ENCODE measurements at regions not wholly inside any gene's neighbourhood (a gene's known extent, or its start where the extent isn't known, plus 50 kb on each side); places are given as distances from the start of the nearest gene placed in this dataset.

DNA sequence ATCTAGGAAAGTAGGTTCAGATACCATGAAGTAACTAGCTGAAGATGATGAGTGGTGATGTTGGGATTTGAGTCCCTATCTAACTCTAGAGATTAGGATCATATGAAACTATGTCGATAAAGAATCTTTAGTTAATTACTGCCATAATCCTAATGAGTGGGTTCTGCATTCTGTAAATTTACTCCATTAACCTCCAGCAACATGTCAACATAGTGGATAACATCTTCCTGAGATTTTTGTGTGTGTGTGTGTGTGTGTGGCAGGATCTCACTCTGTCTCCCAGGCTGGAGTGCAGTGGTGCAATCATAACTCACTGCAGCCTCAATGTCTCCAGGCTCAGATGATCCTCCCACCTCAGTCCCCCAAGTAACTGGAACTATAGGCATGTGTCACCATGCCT is 272.9 kb upstream of the DPH6 start:
- TF ChIP-seq, protein P1, sequence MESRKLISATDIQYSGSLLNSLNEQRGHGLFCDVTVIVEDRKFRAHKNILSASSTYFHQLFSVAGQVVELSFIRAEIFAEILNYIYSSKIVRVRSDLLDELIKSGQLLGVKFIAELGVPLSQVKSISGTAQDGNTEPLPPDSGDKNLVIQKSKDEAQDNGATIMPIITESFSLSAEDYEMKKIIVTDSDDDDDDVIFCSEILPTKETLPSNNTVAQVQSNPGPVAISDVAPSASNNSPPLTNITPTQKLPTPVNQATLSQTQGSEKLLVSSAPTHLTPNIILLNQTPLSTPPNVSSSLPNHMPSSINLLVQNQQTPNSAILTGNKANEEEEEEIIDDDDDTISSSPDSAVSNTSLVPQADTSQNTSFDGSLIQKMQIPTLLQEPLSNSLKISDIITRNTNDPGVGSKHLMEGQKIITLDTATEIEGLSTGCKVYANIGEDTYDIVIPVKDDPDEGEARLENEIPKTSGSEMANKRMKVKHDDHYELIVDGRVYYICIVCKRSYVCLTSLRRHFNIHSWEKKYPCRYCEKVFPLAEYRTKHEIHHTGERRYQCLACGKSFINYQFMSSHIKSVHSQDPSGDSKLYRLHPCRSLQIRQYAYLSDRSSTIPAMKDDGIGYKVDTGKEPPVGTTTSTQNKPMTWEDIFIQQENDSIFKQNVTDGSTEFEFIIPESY (IDR thresholded peaks at IDR 0.05; ENCODE audit: extremely low read depth, insufficient replicate concordance, low read length): no peak
- TF ChIP-seq EZH2phosphoT487 (IDR thresholded peaks at IDR 0.05; ENCODE audit: borderline replicate concordance) (no peak), EZH2 (IDR thresholded peaks at IDR 0.05) (no peak), SIN3A (IDR thresholded peaks at IDR 0.05; ENCODE audit: low read depth) (no peak), POLR2A (IDR thresholded peaks at IDR 0.05; ENCODE audit: borderline replicate concordance, extremely low read depth, insufficient read depth, insufficient read length) (no peak), ELF1 (IDR thresholded peaks at IDR 0.05; ENCODE audit: borderline replicate concordance, low read depth) (no peak), CEBPB (IDR thresholded peaks at IDR 0.05; ENCODE audit: low read depth) (no peak), YY1 (IDR thresholded peaks at IDR 0.05; ENCODE audit: extremely low read depth, insufficient replicate concordance, low read depth, low read length) (no peak), RAD21 (IDR thresholded peaks at IDR 0.05; ENCODE audit: low read depth) (no peak), EGR1 (IDR thresholded peaks at IDR 0.05; ENCODE audit: low read depth) (no peak), SRF (IDR thresholded peaks at IDR 0.05; ENCODE audit: low read depth) (no peak), CBX3 (IDR thresholded peaks at IDR 0.05; ENCODE audit: low read depth) (no peak), JUND (IDR thresholded peaks at IDR 0.05) (no peak), POLR2AphosphoS5 (IDR thresholded peaks at IDR 0.05; ENCODE audit: low read depth, low read length) (no peak)
- TF ChIP-seq, protein P2, sequence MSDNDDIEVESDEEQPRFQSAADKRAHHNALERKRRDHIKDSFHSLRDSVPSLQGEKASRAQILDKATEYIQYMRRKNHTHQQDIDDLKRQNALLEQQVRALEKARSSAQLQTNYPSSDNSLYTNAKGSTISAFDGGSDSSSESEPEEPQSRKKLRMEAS (IDR thresholded peaks at IDR 0.05): no peak
- TF ChIP-seq, protein P3, sequence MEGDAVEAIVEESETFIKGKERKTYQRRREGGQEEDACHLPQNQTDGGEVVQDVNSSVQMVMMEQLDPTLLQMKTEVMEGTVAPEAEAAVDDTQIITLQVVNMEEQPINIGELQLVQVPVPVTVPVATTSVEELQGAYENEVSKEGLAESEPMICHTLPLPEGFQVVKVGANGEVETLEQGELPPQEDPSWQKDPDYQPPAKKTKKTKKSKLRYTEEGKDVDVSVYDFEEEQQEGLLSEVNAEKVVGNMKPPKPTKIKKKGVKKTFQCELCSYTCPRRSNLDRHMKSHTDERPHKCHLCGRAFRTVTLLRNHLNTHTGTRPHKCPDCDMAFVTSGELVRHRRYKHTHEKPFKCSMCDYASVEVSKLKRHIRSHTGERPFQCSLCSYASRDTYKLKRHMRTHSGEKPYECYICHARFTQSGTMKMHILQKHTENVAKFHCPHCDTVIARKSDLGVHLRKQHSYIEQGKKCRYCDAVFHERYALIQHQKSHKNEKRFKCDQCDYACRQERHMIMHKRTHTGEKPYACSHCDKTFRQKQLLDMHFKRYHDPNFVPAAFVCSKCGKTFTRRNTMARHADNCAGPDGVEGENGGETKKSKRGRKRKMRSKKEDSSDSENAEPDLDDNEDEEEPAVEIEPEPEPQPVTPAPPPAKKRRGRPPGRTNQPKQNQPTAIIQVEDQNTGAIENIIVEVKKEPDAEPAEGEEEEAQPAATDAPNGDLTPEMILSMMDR (IDR thresholded peaks at IDR 0.05 in 2 of 3, conservative IDR thresholded peaks at IDR 0.05 in 1 of 3; ENCODE audit: borderline replicate concordance in 1 of 3, insufficient read depth in 1 of 3, low read depth in 2 of 3, low read length in 2 of 3): no peak
- TF ChIP-seq, protein P4, sequence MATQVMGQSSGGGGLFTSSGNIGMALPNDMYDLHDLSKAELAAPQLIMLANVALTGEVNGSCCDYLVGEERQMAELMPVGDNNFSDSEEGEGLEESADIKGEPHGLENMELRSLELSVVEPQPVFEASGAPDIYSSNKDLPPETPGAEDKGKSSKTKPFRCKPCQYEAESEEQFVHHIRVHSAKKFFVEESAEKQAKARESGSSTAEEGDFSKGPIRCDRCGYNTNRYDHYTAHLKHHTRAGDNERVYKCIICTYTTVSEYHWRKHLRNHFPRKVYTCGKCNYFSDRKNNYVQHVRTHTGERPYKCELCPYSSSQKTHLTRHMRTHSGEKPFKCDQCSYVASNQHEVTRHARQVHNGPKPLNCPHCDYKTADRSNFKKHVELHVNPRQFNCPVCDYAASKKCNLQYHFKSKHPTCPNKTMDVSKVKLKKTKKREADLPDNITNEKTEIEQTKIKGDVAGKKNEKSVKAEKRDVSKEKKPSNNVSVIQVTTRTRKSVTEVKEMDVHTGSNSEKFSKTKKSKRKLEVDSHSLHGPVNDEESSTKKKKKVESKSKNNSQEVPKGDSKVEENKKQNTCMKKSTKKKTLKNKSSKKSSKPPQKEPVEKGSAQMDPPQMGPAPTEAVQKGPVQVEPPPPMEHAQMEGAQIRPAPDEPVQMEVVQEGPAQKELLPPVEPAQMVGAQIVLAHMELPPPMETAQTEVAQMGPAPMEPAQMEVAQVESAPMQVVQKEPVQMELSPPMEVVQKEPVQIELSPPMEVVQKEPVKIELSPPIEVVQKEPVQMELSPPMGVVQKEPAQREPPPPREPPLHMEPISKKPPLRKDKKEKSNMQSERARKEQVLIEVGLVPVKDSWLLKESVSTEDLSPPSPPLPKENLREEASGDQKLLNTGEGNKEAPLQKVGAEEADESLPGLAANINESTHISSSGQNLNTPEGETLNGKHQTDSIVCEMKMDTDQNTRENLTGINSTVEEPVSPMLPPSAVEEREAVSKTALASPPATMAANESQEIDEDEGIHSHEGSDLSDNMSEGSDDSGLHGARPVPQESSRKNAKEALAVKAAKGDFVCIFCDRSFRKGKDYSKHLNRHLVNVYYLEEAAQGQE (IDR thresholded peaks at IDR 0.05; ENCODE audit: low read depth): no peak
- no peaks in the 10 kb centered on the region for H4K20me1 ChIP-seq (ENCODE audit: insufficient read depth)
- no peaks in the 10 kb centered on the region for H3K9me3 ChIP-seq (ENCODE audit: control insufficient read depth in 1 of 2, insufficient read depth in 1 of 2, low read depth in 1 of 2, low read length in 2 of 2)
- no peaks in the 10 kb centered on the region for H3K4me1 ChIP-seq (ENCODE audit: control insufficient read depth in 1 of 2, insufficient read depth in 2 of 2, low read length in 2 of 2)
- H3K27ac ChIP-seq (ENCODE audit: low read depth, low read length): no peak overlapping the region
- no peaks in the 10 kb centered on the region for H3K27me3 ChIP-seq (ENCODE audit: insufficient read depth, low read length)
- no peak overlapping the region for H3K4me2 ChIP-seq (ENCODE audit: low read length)
- no peaks in the 10 kb centered on the region for H3K36me3 ChIP-seq (ENCODE audit: control insufficient read depth in 1 of 2, insufficient read depth in 2 of 2, low read length in 2 of 2)
- H2AFZ ChIP-seq (ENCODE audit: low read depth, low read length, poor library complexity, severe bottlenecking): no peak overlapping the region
- no peak overlapping the region for H3K4me3 ChIP-seq (replicated peaks in 1 of 2; ENCODE audit: low read depth in 1 of 2, low read length in 2 of 2)
- DNase-seq (ENCODE audit: low read depth, low spot score) (no peak), ATAC-seq (no peak)
- intact Hi-C loops (cut with micrococcal nuclease): no loop called here
- BruUV-seq (replicated peaks): no TSS peak
- ChIA-PET CTCF (no interaction called here), RAD21 (ENCODE audit: low non-redundant PET in 1 of 2, low total read pairs in 2 of 2, uncharacterized antibody in 2 of 2, unreplicated experiment in 2 of 2) (no interaction called here), POLR2A (no interaction called here)
- H3K9me2 ChIP-seq (ENCODE audit: insufficient read depth): no peaks in the 10 kb centered on the region
- no peaks in the 10 kb centered on the region for H3K79me2 ChIP-seq (ENCODE audit: insufficient read depth, low read length)
- H3K9ac ChIP-seq (ENCODE audit: low read length): no peak overlapping the region

Data from HCT116 (cell line).